Right kidney (tissue), 1 donor: ENCODE measurements at regions not wholly inside any gene's neighbourhood (a gene's known extent, or its start where the extent isn't known, plus 50 kb on each side); places are given as distances from the start of the nearest gene placed in this dataset.
"Not testable (repeated sequence)": the region's sequence is repeated elsewhere in the genome, so short reads cannot be mapped to it uniquely, and the experiment has no call there.

ENCODE experiments used
- DNase-seq: peaks from one replicate; pipeline ENCODE4 v3.0.0-alpha.2; 2016

- no peak for DNase-seq
These were observed 1291.6 kb upstream of the ZEB2 start for GRCh38 chr2:145811276-145812164.

GRCh38 chr2:145807968-145808367 lies 1288.0 kb upstream of the ZEB2 start:
- no peak for DNase-seq

GRCh38 chr2:145807554-145807953 lies 1287.6 kb upstream of the ZEB2 start:
- no peak for DNase-seq

- DNase-seq = no peak
These were observed 1286.6 kb upstream of the ZEB2 start for GRCh38 chr2:145806546-145806945.

GRCh38 chr2:145802133-145802532 lies 1282.2 kb upstream of the ZEB2 start:
- no peak for DNase-seq

GRCh38 chr2:145801210-145801609 lies 1281.3 kb upstream of the ZEB2 start:
- DNase-seq = no peak

GRCh38 chr2:145800151-145801091 lies 1280.5 kb upstream of the ZEB2 start:
- no peak for DNase-seq

GRCh38 chr2:145799595-145800108 lies 1279.7 kb upstream of the ZEB2 start:
- DNase-seq = no peak

GRCh38 chr2:145798419-145798818 lies 1278.5 kb upstream of the ZEB2 start:
- DNase-seq = no peak

- DNase-seq = no peak
These were observed 1277.8 kb upstream of the ZEB2 start for GRCh38 chr2:145797692-145798091.

- no peak for DNase-seq
These were observed 1272.8 kb upstream of the ZEB2 start for GRCh38 chr2:145792745-145793144.

- no peak for DNase-seq
These were observed 1269.7 kb upstream of the ZEB2 start for GRCh38 chr2:145789636-145790035.

- DNase-seq = not testable (repeated sequence)
These were observed 1267.9 kb upstream of the ZEB2 start for GRCh38 chr2:145787597-145788361.

- DNase-seq = not testable (repeated sequence)
These were observed 1262.7 kb upstream of the ZEB2 start for GRCh38 chr2:145782607-145783006.

GRCh38 chr2:145777914-145778313 lies 1258.0 kb upstream of the ZEB2 start:
- DNase-seq = no peak

GRCh38 chr2:145777297-145777696 lies 1257.4 kb upstream of the ZEB2 start:
- DNase-seq = no peak

GRCh38 chr2:145775591-145775990 lies 1255.7 kb upstream of the ZEB2 start:
- no peak for DNase-seq

- no peak for DNase-seq
These were observed 1251.6 kb upstream of the ZEB2 start for GRCh38 chr2:145771525-145771924.

- no peak for DNase-seq
These were observed 1249.2 kb upstream of the ZEB2 start for GRCh38 chr2:145769011-145769716.

GRCh38 chr2:145765874-145766273 lies 1246.0 kb upstream of the ZEB2 start:
- DNase-seq = no peak

- no peak for DNase-seq
These were observed 1244.7 kb upstream of the ZEB2 start for GRCh38 chr2:145764631-145765030.
